GM23248 (cell line): ENCODE measurements at regions not wholly inside any gene's neighbourhood (a gene's known extent, or its start where the extent isn't known, plus 50 kb on each side); places are given as distances from the start of the nearest gene placed in this dataset.

Experiments used
- EZH2 ChIP-seq: fragments of 200-600 bp; sonication (generic); IDR thresholded peaks from 2 replicates; pipeline ENCODE4 v1.6.1; 2018; ENCODE audit warnings: antibody characterized with exemption, mild to moderate bottlenecking; ENCODE audit not compliant: insufficient read depth, poor library complexity, severe bottlenecking
- EZH2phosphoT487 ChIP-seq: fragments of 200-600 bp; sonication (generic); IDR thresholded peaks from 2 replicates; pipeline ENCODE4 v1.6.1; 2018; ENCODE audit warnings: antibody characterized with exemption, moderate library complexity, mild to moderate bottlenecking, low read depth; ENCODE audit not compliant: insufficient read depth

GRCh38 chr2:45130736-45131135 lies 121.5 kb upstream of the SIX2 start:
- TF ChIP-seq EZH2 (no peak), EZH2phosphoT487 (no peak)
